ENCODE measurements at regions not wholly inside any gene's neighbourhood (a gene's known extent, or its start where the extent isn't known, plus 50 kb on each side); places are given as distances from the start of the nearest gene placed in this dataset.

DNA sequence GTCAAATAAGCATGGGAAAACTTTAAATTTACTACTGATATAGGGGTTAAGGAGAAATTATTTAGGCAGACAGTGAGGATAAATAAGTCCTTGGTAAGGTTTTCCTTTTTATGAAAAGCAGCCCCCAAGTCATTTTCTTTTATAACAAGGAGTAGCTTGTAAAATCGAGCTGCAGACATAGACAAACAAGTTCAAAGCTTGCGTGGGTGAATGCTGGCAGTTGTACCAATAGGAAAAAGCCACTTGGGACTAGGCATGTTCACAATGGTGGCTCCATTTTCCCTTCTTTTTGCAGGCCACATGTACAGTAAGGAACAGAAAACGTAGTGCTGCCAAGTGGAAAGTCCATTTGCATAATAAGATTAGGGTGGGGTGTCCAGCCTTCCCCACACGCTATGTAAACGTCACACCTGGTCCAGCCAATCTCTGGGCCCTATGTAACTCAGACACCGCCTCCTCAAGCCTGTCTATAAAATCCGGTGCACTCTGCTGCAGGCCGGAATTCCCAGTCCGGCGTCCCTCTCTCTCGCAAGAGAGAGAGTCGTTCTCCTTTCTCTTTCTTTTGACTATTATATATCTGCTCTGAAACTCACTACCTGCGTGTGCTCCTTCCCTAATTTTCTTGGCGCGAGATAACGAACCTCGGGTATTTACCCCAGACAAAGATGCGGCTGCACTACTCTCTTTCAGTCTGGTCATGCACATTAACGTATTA lies 217.1 kb upstream of the MAN1A1 start:
- Histone ChIP-seq H3K36me3 (ENCODE audit: insufficient read depth, low read length) (no peaks in the 10 kb centered on the region), H3K9ac (ENCODE audit: low read depth, low read length) (no peak overlapping the region), H3K27ac (ENCODE audit: low read depth, low read length) (no peak overlapping the region), H3K4me1 (ENCODE audit: insufficient read depth, low read length) (no peaks in the 10 kb centered on the region), H3K27me3 (ENCODE audit: insufficient read depth, low read length) (no peaks in the 10 kb centered on the region), H3K9me3 (ENCODE audit: insufficient read depth, low read depth, low read length) (no peaks in the 10 kb centered on the region), H3K4me3 (ENCODE audit: low read length) (no peak overlapping the region)
- whole genome bisulfite sequencing = 96% methylated on average over 19 of the region's 19 CpGs

DNA sequence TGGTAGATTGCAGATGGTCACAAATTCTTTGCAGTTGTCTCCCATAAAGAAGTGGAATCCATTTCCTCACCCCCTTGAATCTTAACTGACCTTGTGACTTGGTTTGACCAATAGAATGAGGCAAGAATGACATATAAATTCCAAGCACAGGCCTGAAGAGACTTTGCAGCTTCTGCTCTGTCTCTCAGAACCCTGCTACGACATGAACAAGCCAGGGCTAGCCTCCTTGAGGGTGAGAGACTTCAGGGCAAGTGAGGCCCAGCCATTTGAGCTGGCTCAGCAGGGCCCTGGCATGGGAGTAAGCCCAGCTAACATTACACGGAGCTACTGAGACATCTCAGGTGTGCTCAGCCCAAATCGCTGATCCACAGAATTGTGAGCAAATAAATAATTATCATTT lies 216.3 kb upstream of the MAN1A1 start:
- no peaks in the 10 kb centered on the region for H3K36me3 ChIP-seq (ENCODE audit: insufficient read depth, low read length)
- H3K9ac ChIP-seq (ENCODE audit: low read depth, low read length) = no peak overlapping the region
- H3K4me1 ChIP-seq (ENCODE audit: insufficient read depth, low read length) = no peaks in the 10 kb centered on the region
- no peak overlapping the region for H3K27ac ChIP-seq (ENCODE audit: low read depth, low read length)
- no peaks in the 10 kb centered on the region for H3K27me3 ChIP-seq (ENCODE audit: insufficient read depth, low read length)
- no peaks in the 10 kb centered on the region for H3K9me3 ChIP-seq (ENCODE audit: insufficient read depth, low read depth, low read length)
- WGBS = 93% methylated on average over 3 of the region's 3 CpGs
- H3K4me3 ChIP-seq (ENCODE audit: low read length) = no peak overlapping the region

DNA sequence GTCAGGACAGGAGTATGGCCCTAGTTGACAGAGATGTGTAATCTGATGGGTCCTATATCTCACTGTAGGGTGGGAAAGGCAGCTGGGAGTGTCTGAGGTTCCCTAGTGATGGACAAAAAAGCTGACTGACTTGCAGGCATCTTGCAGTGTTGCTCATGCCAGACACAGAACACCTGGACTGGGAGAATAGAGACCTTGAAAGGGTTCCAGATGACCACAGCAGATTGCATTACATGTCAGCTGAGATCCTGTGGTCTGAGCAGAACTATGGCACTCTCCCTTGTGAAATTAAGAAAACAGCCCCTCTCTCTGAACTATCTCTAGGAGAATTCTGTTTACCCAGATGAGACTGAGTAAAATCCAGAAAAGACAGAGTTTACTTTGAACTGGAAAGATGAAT lies 212.6 kb upstream of the MAN1A1 start:
- Histone ChIP-seq H3K27me3 (ENCODE audit: insufficient read depth, low read length) (no peaks in the 10 kb centered on the region), H3K27ac (ENCODE audit: low read depth, low read length) (no peak overlapping the region), H3K4me3 (ENCODE audit: low read length) (no peak overlapping the region), H3K9me3 (ENCODE audit: insufficient read depth, low read depth, low read length) (no peaks in the 10 kb centered on the region), H3K36me3 (ENCODE audit: insufficient read depth, low read length) (no peaks in the 10 kb centered on the region), H3K9ac (ENCODE audit: low read depth, low read length) (no peak overlapping the region), H3K4me1 (ENCODE audit: insufficient read depth, low read length) (no peaks in the 10 kb centered on the region)

DNA sequence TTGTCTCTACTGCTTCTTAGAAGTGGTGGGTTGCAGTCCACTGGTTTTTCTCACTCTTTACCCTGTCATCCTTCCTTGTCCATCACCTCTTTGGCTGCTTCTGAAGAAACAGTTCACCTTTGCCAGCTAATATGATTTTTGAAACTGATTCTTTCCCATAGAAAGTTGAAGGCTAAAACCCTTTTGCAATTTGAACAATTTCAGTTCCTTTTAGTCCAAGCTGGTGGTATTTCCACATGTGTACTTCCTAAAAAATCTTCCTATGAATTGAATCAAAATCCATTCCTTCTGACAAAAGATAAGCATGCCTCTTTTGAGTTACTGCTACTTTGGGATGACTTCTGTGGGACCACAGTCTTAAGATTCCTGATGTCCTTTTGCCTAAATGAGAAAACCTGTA lies 210.0 kb upstream of the MAN1A1 start:
- no peaks in the 10 kb centered on the region for H3K36me3 ChIP-seq (ENCODE audit: insufficient read depth, low read length)
- H3K4me1 ChIP-seq (ENCODE audit: insufficient read depth, low read length) = no peaks in the 10 kb centered on the region
- H3K9me3 ChIP-seq (ENCODE audit: insufficient read depth, low read depth, low read length) = no peaks in the 10 kb centered on the region
- H3K4me3 ChIP-seq (ENCODE audit: low read length) = no peak overlapping the region
- H3K9ac ChIP-seq (ENCODE audit: low read depth, low read length) = no peak overlapping the region
- H3K27ac ChIP-seq (ENCODE audit: low read depth, low read length) = no peak overlapping the region
- H3K27me3 ChIP-seq (ENCODE audit: insufficient read depth, low read length) = no peaks in the 10 kb centered on the region

- no peak overlapping the region for H3K4me3 ChIP-seq (ENCODE audit: low read length)
- WGBS = 97% methylated on average over 5 of the region's 5 CpGs
- no peak overlapping the region for H3K27ac ChIP-seq (ENCODE audit: low read depth, low read length)
- no peaks in the 10 kb centered on the region for H3K9me3 ChIP-seq (ENCODE audit: insufficient read depth, low read depth, low read length)
- H3K9ac ChIP-seq (ENCODE audit: low read depth, low read length) = no peak overlapping the region
- no peaks in the 10 kb centered on the region for H3K27me3 ChIP-seq (ENCODE audit: insufficient read depth, low read length)
- H3K36me3 ChIP-seq (ENCODE audit: insufficient read depth, low read length) = no peaks in the 10 kb centered on the region
- no peaks in the 10 kb centered on the region for H3K4me1 ChIP-seq (ENCODE audit: insufficient read depth, low read length)
Measured at GRCh38 chr6:119557239-119557638, 207.7 kb upstream of the MAN1A1 start.

DNA sequence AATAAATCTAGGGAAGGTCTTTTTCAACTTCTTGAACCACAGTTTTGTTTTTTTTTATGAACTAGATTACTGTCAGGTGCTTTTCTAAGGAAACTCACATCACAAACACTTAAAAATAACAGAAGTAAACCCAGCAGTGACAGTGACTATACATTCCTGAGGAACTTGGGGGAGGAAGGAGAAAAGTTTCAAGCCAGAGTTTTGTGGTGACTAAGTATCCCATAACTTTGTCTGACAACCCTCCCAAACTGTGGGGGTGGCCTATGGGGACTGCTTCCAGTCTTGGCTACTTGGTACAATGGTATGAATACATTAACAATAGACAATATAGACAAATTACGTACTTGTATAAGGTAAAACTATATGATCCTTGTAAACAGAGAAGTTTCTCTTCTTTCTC lies 202.5 kb upstream of the MAN1A1 start:
- Histone ChIP-seq H3K27me3 (ENCODE audit: insufficient read depth, low read length) (no peaks in the 10 kb centered on the region), H3K36me3 (ENCODE audit: insufficient read depth, low read length) (no peaks in the 10 kb centered on the region), H3K4me1 (ENCODE audit: insufficient read depth, low read length) (0 out of 2 replicates have a peak, but pooled peaks cover under 1% of the 10 kb centered on the region), H3K27ac (ENCODE audit: low read depth, low read length) (no peak overlapping the region), H3K9ac (ENCODE audit: low read depth, low read length) (no peak overlapping the region), H3K4me3 (ENCODE audit: low read length) (no peak overlapping the region), H3K9me3 (ENCODE audit: insufficient read depth, low read depth, low read length) (no peaks in the 10 kb centered on the region)
- no CpG with 5 or more reads among the region's 1 CpG for WGBS

DNA sequence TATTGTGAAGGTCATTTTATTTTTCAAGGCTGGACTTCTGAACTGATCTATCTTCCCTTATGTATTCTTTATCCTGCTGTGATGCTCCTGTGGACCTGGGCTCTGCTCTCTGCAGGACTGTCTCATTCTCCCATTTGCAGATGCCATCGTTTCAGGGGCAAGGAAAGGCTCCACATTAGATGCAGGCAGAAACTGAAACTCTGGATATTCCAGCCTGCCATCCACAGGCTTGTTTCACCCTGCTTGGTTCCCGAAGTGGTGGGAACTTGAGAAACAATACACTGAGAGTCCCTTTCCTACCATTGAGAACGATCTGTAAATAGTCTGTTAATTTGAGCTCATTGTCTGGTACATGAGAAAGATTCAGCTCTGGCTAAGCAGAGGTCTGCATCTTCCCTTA lies 197.5 kb upstream of the MAN1A1 start:
- H3K9me3 ChIP-seq (ENCODE audit: insufficient read depth, low read depth, low read length) = no peaks in the 10 kb centered on the region
- H3K9ac ChIP-seq (ENCODE audit: low read depth, low read length) = no peak overlapping the region
- 73% methylated on average over 3 of the region's 3 CpGs for WGBS
- 0 out of 2 replicates have a peak, but pooled peaks cover 3% of the 10 kb centered on the region for H3K4me1 ChIP-seq (ENCODE audit: insufficient read depth, low read length)
- H3K36me3 ChIP-seq (ENCODE audit: insufficient read depth, low read length) = no peaks in the 10 kb centered on the region
- no peaks in the 10 kb centered on the region for H3K27me3 ChIP-seq (ENCODE audit: insufficient read depth, low read length)
- no peak overlapping the region for H3K4me3 ChIP-seq (ENCODE audit: low read length)
- no peak overlapping the region for H3K27ac ChIP-seq (ENCODE audit: low read depth, low read length)

DNA sequence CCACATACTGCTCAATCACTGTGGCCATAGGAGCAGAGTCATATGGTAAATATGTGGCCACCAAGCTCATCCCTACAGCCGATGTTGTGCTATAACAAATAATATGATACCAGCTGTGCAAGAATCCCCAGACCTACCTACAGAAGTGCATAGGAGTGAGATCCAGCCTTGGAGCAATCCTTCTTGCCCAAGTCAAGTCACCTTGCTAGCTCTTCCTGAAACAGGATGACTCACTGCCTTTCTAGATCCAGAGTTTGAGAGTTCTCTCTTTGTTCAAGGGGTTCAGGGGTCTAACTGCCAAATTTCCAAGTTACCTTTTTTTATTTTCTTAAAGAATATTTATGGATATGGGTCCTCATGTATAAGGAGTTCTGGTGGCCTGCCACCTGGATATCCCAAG lies 195.7 kb upstream of the MAN1A1 start:
- Histone ChIP-seq H3K4me1 (ENCODE audit: insufficient read depth, low read length) (0 out of 2 replicates have a peak, but pooled peaks cover 3% of the 10 kb centered on the region), H3K27me3 (ENCODE audit: insufficient read depth, low read length) (no peaks in the 10 kb centered on the region), H3K36me3 (ENCODE audit: insufficient read depth, low read length) (no peaks in the 10 kb centered on the region), H3K9ac (ENCODE audit: low read depth, low read length) (no peak overlapping the region), H3K9me3 (ENCODE audit: insufficient read depth, low read depth, low read length) (no peaks in the 10 kb centered on the region), H3K4me3 (ENCODE audit: low read length) (no peak overlapping the region), H3K27ac (ENCODE audit: low read depth, low read length) (no peak overlapping the region)
- 100% methylated on average over 1 of the region's 1 CpG for WGBS

- 0 out of 2 replicates have a peak, but pooled peaks cover 3% of the 10 kb centered on the region for H3K4me1 ChIP-seq (ENCODE audit: insufficient read depth, low read length)
- no peaks in the 10 kb centered on the region for H3K9me3 ChIP-seq (ENCODE audit: insufficient read depth, low read depth, low read length)
- no peaks in the 10 kb centered on the region for H3K27me3 ChIP-seq (ENCODE audit: insufficient read depth, low read length)
- H3K27ac ChIP-seq (ENCODE audit: low read depth, low read length) = no peak overlapping the region
- H3K9ac ChIP-seq (ENCODE audit: low read depth, low read length) = no peak overlapping the region
- 90% methylated on average over 4 of the region's 4 CpGs for WGBS
- no peaks in the 10 kb centered on the region for H3K36me3 ChIP-seq (ENCODE audit: insufficient read depth, low read length)
- H3K4me3 ChIP-seq (ENCODE audit: low read length) = no peak overlapping the region
Measured at GRCh38 chr6:119544325-119545175, 195.0 kb upstream of the MAN1A1 start.

- Histone ChIP-seq H3K9me3 (ENCODE audit: insufficient read depth, low read depth, low read length) (no peaks in the 10 kb centered on the region), H3K36me3 (ENCODE audit: insufficient read depth, low read length) (no peaks in the 10 kb centered on the region), H3K4me1 (ENCODE audit: insufficient read depth, low read length) (0 out of 2 replicates have a peak, but pooled peaks cover 3% of the 10 kb centered on the region), H3K9ac (ENCODE audit: low read depth, low read length) (no peak overlapping the region), H3K4me3 (ENCODE audit: low read length) (no peak overlapping the region), H3K27me3 (ENCODE audit: insufficient read depth, low read length) (no peaks in the 10 kb centered on the region), H3K27ac (ENCODE audit: low read depth, low read length) (no peak overlapping the region)
- WGBS = 96% methylated on average over 2 of the region's 2 CpGs
Measured at GRCh38 chr6:119543332-119543731, 193.8 kb upstream of the MAN1A1 start.

GRCh38 chr6:119542037-119542436 lies 192.5 kb upstream of the MAN1A1 start:
- Histone ChIP-seq H3K9me3 (ENCODE audit: insufficient read depth, low read depth, low read length) (no peaks in the 10 kb centered on the region), H3K4me1 (ENCODE audit: insufficient read depth, low read length) (0 out of 2 replicates have a peak, but pooled peaks cover 2% of the 10 kb centered on the region), H3K27me3 (ENCODE audit: insufficient read depth, low read length) (no peaks in the 10 kb centered on the region), H3K27ac (ENCODE audit: low read depth, low read length) (no peak overlapping the region), H3K9ac (ENCODE audit: low read depth, low read length) (no peak overlapping the region), H3K36me3 (ENCODE audit: insufficient read depth, low read length) (no peaks in the 10 kb centered on the region), H3K4me3 (ENCODE audit: low read length) (no peak overlapping the region)
- WGBS = 100% methylated on average over 1 of the region's 1 CpG
